ENCODE measurements at regions not wholly inside any gene's neighbourhood (a gene's known extent, or its start where the extent isn't known, plus 50 kb on each side); places are given as distances from the start of the nearest gene placed in this dataset.

DNA sequence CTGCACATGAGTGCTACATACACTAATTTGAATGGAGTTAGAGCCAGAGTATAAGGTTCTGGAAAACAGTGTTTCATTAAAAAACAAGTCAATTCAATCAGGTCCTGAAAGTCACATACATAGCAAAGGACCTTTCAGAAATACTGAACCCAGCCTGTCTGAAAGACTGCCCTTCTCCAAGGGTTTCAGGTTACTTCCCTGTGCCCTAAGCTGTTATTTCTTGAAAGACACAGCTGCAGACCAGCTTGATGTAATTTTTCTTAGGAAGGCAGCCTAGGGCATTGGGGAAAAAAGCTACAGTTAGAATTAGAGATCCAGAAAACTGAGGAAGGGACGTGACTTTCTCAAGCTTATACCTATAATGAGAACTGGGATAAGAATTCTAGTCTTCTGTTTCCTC, 155.9 kb upstream of the MAOA start:
- TF ChIP-seq EP300 (IDR thresholded peaks at IDR 0.05; ENCODE audit: borderline replicate concordance in 1 of 2, low read depth in 2 of 2, low read length in 2 of 2), result no peak
- no peak for TF ChIP-seq JUN (IDR thresholded peaks at IDR 0.05; ENCODE audit: low read depth, low read length)
- TF ChIP-seq, protein P1, sequence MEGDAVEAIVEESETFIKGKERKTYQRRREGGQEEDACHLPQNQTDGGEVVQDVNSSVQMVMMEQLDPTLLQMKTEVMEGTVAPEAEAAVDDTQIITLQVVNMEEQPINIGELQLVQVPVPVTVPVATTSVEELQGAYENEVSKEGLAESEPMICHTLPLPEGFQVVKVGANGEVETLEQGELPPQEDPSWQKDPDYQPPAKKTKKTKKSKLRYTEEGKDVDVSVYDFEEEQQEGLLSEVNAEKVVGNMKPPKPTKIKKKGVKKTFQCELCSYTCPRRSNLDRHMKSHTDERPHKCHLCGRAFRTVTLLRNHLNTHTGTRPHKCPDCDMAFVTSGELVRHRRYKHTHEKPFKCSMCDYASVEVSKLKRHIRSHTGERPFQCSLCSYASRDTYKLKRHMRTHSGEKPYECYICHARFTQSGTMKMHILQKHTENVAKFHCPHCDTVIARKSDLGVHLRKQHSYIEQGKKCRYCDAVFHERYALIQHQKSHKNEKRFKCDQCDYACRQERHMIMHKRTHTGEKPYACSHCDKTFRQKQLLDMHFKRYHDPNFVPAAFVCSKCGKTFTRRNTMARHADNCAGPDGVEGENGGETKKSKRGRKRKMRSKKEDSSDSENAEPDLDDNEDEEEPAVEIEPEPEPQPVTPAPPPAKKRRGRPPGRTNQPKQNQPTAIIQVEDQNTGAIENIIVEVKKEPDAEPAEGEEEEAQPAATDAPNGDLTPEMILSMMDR (IDR thresholded peaks at IDR 0.05; ENCODE audit: control extremely low read depth in 1 of 3, insufficient read depth in 1 of 3, low read depth in 1 of 3, low read length in 3 of 3), result no peak
- no peak for TF ChIP-seq JUND (IDR thresholded peaks at IDR 0.05; ENCODE audit: low read length)
- TF ChIP-seq, protein P2, sequence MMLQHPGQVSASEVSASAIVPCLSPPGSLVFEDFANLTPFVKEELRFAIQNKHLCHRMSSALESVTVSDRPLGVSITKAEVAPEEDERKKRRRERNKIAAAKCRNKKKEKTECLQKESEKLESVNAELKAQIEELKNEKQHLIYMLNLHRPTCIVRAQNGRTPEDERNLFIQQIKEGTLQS (IDR thresholded peaks at IDR 0.05; ENCODE audit: insufficient read depth, low read depth, low read length), result no peak
- TF ChIP-seq POLR2A (IDR thresholded peaks at IDR 0.05; ENCODE audit: control extremely low read depth in 1 of 2, low read depth in 2 of 2, low read length in 2 of 2), result no peak
- no peak for TF ChIP-seq PHF8 (conservative IDR thresholded peaks at IDR 0.05; ENCODE audit: low read depth, low read length)
- no peak for TF ChIP-seq SRF (IDR thresholded peaks at IDR 0.05; ENCODE audit: low read depth, low read length)
- TF ChIP-seq, protein P3, sequence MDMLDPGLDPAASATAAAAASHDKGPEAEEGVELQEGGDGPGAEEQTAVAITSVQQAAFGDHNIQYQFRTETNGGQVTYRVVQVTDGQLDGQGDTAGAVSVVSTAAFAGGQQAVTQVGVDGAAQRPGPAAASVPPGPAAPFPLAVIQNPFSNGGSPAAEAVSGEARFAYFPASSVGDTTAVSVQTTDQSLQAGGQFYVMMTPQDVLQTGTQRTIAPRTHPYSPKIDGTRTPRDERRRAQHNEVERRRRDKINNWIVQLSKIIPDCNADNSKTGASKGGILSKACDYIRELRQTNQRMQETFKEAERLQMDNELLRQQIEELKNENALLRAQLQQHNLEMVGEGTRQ (IDR thresholded peaks at IDR 0.05; ENCODE audit: low read length), result no peak
- TF ChIP-seq CBX5 (IDR thresholded peaks at IDR 0.05; ENCODE audit: low read depth, low read length), result no peak
